ENCODE measurements at regions not wholly inside any gene's neighbourhood (a gene's known extent, or its start where the extent isn't known, plus 50 kb on each side); places are given as distances from the start of the nearest gene placed in this dataset.
"Not testable (repeated sequence)": the region's sequence is repeated elsewhere in the genome, so short reads cannot be mapped to it uniquely, and the experiment has no call there.

DNA sequence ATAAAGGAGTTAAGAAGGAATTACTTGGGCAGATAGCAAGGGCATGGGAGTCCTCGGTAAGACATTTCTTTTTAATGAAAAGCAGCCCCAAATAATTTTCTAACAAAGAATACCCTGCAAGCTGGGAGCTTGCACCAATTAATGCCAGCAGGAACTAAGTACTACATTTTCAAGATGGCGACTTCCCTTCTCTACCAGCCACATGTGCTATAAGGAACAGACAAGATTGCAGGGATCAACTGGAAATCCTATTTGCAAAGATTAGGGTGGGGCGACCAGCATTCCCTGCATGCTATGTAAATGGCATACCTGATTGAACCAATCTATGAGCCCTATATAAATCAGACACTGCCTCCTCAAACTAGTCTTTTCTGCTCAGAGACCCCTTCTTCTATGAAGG, 827.5 kb downstream of the ADCYAP1 start:
- no peak for DNase-seq

DNA sequence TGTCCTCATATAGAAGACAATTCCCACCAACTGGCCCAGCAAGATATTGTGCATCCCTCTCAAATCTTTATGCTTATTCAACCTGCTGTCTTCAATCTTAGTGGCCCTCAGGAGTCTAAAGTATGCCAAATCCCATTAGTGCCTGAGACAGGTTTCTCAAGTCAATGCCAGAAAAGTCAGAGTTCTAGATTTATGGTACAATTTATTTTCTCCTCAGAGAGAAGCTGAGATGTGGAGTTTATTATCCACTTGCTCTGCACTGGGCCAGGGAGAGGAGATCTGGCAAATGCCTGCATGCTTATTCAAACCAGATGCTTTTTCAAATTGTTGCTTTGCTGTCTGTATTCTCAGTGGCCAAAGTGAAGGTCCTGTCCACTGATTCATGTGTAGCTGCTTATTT, 825.2 kb downstream of the METTL4 start:
- DNase-seq, result no peak

DNA sequence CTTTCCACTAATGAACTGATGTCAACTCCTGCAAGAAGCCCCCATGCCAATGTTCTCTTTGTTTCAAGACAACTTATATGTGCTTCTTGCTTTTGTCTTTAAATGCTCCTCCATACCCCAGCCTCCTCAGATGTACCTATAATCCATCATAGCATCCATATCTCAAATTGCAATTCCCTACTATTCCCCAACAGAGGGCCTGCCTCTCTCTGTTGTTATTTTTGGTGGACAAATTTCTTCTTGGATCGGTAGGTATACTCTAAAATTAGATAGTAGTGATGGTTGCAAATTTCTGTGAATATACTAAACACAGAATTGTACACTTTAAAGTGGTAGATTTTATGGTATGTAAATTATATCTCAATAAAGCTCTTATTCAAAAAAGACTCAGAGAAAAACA, 820.1 kb downstream of the METTL4 start:
- DNase-seq, result no peak

DNA sequence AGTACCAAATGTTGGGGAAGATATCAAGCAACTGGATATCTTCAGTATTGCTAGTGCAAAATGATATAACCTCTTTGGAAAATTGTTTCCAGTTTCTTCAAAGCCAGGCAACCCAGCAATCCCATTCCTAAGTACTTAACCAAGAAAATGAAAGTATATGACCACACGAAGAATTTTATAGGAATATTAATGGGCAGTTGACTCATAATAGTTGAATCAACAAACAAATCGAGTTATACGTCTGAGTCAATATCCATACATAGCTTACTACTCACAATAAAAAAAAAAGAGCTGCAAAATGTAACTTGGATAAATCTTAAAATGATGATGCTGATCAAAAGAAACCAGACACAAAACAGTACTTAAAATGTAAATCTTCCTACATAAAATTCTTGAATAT, 810.4 kb downstream of the METTL4 start:
- DNase-seq, result no peak

DNA sequence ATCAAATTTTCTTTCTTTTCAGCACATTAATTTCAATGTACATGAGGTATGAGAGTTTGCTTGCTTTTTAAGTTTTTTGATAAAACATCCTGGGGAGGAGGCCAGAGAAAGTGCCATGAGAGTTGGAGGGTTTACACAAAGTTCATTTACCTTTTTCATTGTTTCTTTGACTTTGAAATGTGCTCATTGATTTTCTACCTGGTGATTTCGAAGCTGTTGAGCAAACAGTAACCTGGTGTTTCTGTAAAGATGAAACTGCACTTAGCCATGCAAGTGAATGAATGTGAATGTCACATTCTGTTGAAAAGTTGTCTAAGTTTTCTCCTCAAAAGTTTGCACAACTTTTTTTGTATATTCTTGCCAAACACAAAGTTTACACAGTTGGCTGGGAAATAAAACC, 797.0 kb downstream of the METTL4 start:
- DNase-seq, result no peak

DNA sequence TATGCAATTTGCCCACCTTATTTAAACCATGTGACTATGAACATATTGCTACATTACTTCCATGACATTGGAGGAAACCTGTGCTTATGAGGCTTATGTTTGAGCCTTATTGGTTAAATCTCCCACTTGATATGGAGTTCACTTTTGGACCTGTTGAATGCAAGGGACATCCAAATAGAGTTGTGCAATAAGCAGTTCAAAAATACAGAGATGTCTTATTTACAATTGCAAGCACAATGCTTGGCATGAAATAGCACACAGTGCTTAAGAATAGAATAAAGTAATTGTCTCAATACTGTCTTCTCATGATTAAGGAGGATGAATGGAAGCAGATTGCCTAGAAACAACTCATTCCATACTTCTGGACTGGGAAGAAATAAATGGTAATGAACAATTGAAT, 793.5 kb downstream of the METTL4 start:
- DNase-seq, result no peak

DNA sequence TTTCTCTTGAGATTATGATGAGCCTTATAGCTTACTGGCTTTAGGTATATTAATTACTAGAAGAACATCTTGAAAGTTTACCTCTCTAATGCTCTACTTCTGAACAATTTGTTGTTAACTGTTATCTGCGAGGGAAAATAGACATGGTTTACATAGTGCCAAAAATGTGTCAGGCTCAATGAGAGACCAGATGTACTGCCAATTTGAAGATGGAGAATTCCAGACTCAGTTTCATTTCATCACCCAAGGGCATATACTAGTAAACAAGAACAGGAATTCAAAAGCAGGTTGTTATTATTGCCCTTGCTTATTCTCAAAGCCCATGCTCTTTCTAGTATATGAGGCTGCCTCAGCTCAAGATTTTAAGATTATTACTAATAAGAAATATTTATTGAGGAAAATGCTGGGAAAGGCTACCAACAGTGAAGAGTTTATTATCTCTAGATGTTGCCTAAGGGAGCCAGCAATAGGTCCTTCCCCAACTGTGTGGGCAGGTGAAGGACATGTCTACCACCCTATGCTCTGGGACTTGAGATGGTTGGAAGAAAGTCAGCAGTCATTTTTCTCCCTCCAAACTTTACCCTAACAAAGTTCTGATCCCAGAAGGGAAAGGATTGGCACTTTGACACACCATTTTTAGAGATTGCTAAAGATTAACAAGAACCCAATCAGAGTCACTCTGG, 792.7 kb downstream of the METTL4 start:
- no peak for DNase-seq

DNA sequence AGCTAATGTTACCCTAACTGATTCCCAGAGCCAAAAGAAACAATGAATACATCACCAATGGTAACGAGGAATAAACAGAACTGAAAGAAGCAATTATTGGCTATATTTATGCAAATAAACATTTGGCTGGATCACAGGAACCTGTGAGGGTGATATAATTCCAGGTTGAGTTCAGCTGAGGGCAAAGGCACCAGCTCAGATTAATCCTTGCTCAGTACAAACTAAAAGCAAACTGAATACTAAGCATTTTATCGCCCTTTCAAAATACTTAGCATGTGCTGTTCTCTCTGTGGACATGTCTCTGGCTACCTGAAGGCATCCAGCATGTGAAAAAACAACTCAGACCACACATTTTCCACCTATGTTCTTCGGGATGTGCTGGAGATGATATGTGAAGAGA, 791.7 kb downstream of the METTL4 start:
- DNase-seq, result no peak

DNA sequence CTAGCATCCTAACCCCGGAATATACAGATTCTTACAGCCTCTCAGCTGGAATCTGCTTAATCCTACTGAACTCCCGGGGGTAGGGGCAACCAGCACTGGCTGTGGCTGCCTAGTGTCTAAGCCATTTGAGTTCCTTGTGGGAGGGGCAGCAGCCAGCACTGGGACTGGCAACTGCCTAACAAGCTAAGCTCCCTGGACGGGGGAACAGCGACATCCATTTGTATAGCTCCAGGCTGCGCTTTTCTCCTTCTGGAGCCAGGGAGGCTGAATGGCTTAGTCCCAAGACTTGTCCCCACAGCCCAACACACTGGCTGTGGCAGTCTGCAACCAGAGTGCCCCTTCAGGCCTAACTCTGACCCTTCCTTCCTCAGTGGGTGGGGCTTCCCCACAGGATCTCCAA, 787.2 kb downstream of the METTL4 start:
- DNase-seq, result no peak

DNA sequence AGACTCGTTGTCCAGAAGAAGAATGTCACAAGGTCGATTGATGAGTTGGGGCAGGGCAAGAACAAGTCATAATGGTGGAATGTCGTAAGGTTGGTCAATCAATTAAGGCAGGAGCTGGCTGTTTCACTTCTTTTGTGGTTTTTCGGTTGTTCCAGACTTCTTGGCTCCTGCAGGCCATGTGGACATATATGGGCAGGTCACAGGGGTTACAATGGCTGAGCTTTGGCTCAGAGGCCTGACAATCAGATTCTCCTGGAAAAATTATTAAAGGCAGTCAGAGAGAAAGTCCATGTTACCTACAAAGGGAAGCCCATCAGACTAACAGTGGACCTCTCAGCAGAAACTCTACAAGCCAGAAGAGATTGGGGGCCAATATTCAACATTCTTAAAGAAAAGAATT, 785.3 kb downstream of the METTL4 start:
- DNase-seq, result not testable (repeated sequence)

DNA sequence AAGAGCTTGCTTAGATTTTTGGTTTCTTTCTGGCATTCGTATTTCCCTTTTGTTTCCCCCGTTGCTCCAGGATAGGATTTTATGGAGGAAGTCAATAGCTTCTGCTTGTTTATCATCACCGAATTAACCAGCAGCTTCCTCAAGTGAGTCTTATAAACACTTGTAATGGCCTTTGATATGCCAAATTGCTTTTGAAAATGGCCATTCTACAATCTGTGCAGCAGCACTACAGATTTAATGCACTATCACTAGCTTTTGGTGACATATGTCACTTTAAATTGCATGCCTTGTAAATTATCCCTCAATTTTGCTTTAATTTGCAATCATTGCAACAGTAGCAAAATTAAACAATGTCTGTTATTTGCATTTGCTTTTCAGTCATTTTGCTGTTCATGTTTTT, 774.7 kb downstream of the METTL4 start:
- no peak for DNase-seq

DNA sequence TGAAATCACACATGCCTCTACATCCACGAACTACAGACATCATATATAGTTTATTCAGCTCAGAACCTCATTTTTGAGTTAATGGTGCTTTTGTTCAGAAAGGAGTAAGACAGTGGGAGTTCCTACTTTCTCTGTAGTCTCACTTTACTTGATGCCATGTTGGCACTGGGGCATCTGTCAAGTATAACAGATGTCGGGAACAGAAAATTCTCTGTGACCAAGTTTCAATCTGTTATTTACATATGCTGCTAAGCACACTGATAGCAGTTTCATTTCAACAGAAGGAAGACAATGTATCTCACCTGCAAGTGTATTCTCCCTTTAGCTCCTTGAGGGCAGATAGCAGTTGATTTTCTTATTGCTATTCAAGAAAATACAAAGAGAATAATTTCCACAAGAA, 774.1 kb downstream of the METTL4 start:
- no peak for DNase-seq

DNA sequence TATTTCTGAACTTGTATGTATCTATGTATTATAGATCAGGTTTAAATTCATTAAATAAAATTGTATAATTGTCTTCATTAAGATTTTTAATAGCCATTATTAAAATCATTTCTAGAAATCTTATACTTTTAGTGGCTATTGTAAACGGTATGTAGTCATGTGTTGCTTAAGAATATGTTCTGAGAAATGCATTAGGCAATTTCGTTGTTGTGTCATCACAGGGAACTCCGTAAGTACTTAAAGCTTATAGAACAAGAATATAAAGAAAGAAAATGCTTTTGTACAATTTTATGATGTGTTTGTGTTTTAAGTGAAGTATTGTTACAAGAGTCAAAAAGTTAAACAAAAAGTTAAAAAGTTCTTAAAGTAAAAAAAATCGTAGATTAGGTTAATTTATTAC, 765.8 kb downstream of the METTL4 start:
- DNase-seq, result no peak

DNA sequence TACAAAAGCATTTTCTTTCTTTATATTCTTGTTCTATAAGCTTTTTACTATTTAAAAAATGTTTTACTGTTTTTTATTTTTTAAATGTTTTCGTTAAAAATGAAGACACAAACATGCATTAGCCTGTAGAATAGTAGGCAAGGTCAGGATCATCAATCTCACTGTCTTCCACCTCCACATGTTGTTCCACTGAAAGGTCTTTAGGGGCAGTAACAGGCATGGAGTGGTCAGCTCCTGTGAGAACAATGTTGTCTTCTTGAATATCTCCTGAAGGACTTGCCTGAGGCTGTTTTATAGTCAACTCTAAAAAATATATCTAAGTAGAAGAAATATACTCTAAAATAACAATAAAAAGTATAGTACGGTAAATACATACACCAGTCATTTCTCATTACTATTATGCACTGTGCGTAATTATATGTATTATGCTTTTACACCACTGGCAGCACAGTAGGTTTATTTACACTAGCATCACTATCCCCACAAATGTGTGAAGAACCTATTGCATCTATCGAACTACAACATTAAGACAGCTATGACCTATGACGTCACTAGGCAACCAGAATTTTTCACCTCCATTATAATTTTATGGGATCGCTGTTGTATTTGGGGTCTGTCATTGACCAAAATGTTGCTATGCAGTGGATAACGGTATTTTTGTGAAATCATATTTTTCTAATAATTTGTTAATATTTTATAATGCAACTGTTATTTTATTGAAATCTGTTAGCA, 764.3 kb downstream of the METTL4 start:
- DNase-seq, result no peak

DNA sequence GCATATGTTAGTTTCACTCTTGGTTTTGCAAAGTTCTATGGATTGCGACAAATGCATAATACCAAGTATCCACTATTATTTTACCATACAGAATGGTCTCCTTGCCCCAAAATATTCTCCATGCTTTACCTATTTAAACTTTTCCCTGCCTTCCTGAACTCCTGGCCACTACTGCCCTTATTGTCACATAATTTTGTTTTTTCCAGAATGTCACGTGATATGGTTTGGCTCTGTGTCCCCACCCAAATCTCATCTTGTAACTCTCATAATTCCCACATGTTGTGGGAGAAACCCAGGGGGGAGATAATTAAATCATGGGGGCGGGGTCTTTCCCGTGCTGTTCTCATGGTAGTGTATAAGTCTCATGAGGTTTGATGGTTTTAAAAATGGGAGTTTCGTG, 760.0 kb downstream of the METTL4 start:
- no peak for DNase-seq

DNA sequence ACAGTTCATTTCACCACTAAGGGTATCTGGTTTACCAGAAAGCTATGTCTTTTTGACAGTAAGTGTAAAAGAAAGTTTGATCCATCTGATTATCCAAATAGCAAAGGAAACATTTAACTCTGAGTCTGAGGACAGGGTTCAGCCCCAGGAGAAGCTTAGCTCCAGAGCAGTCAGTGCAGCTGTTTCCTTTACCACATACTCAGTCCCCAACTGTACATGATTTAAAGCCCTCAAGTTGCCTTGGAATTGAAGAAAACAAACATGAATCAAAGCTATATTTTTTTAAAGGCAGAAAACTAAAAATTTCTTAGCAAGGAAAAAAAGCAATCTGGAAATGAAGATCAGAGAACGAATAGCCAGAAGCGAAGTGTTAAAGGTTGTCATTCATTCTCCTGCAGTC, 746.0 kb downstream of the METTL4 start:
- DNase-seq, result no peak

DNA sequence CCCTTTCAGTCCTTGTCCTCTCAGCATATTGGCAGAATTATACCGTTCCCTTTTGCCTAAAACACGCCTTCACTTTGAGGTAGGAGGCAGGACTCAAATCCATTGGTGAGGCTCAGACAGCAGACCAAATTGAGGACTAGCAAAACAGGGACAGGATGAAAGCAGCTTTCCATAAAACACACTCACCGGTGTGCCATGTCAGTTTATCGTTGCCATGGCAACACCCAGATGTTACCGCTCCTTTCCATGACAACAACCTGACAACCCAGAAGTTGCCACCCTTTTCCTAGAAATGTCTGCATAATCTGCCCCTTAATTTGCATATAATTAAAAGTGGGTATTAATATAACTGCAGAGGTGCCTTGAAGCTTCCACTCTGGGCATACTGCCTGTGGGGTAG, 730.4 kb downstream of the METTL4 start:
- DNase-seq, result no peak

DNA sequence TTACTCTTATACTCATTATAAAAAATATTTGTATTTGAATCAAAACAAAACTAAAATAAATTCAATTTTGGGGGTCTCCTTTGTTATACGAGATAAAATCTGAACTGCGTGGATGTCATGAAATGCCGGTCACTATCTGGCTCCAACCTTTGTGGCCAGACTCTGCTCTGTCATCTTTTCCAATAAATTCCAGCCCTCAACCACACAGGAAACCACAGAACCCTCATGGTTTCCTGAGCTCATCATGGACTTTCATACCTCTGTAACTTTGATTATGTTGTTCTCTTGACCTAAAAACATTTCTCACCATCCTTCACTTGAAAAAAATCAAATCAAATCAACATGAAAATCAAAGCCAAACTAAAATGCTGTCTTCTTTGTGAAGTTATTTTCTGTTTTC, 724.7 kb downstream of the METTL4 start:
- no peak for DNase-seq

DNA sequence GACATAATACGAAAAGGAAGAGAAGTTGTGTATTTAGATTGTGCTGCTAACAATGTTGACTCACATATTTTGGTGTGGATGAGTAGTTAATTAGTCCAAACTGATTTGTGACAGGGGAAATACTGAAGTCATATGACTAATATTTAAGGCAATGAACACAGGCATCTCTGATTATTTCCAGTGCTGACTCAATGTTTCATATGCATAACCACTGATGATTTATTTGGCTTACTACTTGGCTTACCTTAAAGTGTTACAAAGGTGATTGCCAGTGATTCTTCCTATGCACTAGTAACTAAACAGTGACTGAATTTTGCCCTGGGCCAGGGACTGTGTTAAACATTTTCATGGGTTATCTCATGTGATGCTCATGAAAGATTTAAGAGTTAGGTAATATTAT, 722.6 kb downstream of the METTL4 start:
- DNase-seq, result no peak

DNA sequence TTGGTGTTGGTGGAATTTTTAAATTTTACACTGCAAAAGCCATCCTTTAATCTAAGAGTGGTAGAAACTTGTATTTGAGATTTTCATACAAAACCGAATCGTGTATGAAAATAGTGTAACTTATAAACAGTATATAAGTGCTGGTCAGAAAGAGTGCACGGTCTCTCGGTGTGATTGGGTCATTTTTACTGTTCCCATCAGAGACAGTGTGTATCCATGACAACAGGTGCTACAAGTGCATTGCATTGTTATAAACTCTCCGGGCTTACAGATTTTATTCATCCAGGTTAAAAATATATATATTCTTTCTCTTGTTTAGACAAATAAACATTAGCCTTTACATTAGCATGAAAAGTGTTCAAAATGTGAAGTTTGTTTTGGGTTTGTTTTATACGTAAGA, 721.9 kb downstream of the METTL4 start:
- DNase-seq, result no peak

DNA sequence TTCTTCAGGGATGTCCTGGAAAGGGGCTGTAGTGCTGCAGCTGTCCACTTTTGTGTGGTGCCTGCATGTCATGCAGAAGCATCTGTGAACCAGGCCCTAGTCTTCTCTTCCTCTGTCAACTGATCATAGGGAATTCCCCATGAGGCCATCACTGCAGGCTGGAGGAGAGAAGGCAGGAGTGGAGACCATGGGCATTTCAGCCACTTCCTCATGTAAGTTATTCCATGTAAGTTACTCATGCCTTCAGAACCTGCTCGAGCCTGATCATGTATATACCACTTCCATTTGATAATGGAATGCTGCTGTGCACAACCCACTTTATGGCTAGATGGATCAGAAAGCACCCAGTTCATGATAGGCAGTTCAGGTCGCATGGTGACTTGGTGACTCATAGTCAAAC, 714.0 kb downstream of the METTL4 start:
- not testable (repeated sequence) for DNase-seq

DNA sequence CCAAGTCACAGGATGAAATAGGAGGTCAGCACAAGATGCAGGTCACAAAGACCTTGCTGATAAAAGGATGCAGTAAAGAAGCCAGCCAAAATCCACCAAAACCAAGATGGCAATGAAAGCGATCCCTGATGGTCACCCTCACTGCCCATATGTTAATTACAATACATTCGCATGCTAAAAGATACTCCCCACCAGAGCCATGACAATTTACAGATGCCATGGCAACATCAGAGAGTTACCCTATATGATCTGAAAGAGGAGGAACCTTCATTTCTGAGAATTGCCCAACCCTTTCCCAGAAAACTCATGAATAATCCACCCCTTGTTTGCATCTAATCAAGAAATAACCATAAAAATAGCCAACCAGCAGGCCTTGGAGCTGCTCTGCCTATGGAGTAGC, 709.8 kb downstream of the METTL4 start:
- DNase-seq, result no peak

DNA sequence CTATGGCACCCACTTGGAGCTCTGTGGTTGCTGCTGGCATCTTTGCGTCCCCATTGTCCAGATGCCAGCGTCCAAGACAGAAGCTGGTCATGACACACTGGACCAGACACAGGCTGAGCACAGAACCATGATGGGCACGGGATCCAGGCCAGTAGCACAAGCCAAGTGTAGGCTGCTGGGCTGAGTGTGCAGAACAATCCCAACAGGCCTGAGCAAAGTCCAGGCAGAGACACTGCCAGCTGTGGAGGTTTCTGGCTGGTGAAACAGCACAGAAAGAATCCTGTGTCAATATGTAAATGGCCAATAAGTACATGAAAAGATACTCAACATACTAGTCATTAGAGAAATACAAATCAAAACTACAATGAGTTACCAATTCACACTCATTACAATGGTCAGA, 705.4 kb downstream of the METTL4 start:
- no peak for DNase-seq

DNA sequence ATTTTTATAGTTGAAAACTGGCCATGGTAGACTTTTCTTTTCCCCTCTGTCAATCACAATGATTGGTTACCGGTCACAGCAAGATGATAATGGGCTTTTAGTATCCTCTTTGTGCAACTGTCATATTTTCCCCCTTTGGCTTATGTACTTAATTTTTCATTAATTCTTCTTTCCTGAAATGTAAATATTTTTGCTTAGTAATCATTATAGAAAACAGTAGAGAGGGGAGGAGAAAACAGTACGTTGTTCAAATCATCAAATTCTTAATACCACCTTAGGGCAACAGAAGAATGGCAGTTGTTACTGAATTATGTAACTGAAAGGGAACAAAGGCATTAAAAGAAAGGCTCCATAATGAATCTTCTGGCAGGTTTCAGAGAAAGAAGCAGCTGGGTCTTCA, 699.0 kb downstream of the METTL4 start:
- DNase-seq, result no peak

DNA sequence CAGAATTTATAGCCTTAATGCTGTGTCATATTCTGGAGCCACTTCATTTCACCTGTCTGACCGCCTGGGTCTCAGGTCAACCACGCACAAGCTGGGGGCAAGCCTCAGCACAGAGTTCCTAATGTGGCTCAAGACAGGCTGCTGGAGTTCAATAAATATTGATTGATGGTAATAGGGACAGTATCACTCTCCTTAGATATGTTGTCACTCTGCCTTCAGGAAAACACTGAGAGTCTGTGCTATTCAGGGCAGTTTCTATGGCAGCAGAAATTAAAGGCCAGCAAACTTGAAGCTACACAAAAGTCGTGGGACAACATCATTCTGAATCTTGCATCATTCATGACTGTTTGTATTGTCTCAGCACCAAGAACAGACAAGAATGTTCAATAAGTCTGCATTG, 696.1 kb downstream of the METTL4 start:
- DNase-seq, result no peak

Data from NCI-H1436 (cell line).